DOHH2 (cell line): ENCODE measurements at regions not wholly inside any gene's neighbourhood (a gene's known extent, or its start where the extent isn't known, plus 50 kb on each side); places are given as distances from the start of the nearest gene placed in this dataset.

Experiments
- H3F3A ChIP-seq: fragments of 200-600 bp; sonication (generic), shearing (Covaris generic); 2 replicates; pipeline ENCODE4 v1.6.0; 2016; ENCODE audit warnings: antibody characterized with exemption, mild to moderate bottlenecking; ENCODE audit not compliant: control insufficient read depth, insufficient read depth
- H3K27ac ChIP-seq: fragments of 200-600 bp; sonication (generic); 2 replicates; pipeline ENCODE4 v1.5.1; 2014; ENCODE audit warnings: low read depth, mild to moderate bottlenecking, low read length, moderate library complexity
- H3K27me3 ChIP-seq: fragments of 200-600 bp; sonication (generic); 2 replicates; pipeline ENCODE4 v1.6.1; 2014; ENCODE audit warnings: mild to moderate bottlenecking, low read length, mixed read lengths; ENCODE audit not compliant: control insufficient read depth
- H3K36me3 ChIP-seq: fragments of 200-600 bp; sonication (generic); 2 replicates; pipeline ENCODE4 v1.6.1; 2014; ENCODE audit warnings: mild to moderate bottlenecking, low read length, moderate library complexity, mixed read lengths; ENCODE audit not compliant: control insufficient read depth
- H3K4me1 ChIP-seq: fragments of 200-600 bp; sonication (generic); 2 replicates; pipeline ENCODE4 v1.6.1; 2014; ENCODE audit warnings: mild to moderate bottlenecking, low read length, mixed read lengths; ENCODE audit not compliant: control insufficient read depth
- H3K4me2 ChIP-seq: fragments of 200-600 bp; sonication (generic); 2 replicates; pipeline ENCODE4 v1.6.0; 2014; ENCODE audit warnings: mild to moderate bottlenecking, low read length, moderate library complexity
- H3K4me3 ChIP-seq: fragments of 200-600 bp; sonication (generic); 2 replicates; pipeline ENCODE4 v1.5.1; 2014; ENCODE audit warnings: mild to moderate bottlenecking, low read length, mixed read lengths
- H3K79me2 ChIP-seq: fragments of 200-600 bp; sonication (generic); 2 replicates; pipeline ENCODE4 v1.6.1; 2014; ENCODE audit warnings: mild to moderate bottlenecking, low read length, mixed read lengths; ENCODE audit not compliant: control insufficient read depth
- H3K9me2 ChIP-seq: fragments of 200-600 bp; sonication (generic); replicated peaks from 2 replicates; pipeline ENCODE4 v1.6.1; 2014; ENCODE audit warnings: mild to moderate bottlenecking, low read length, mixed read lengths; ENCODE audit not compliant: control insufficient read depth
- H3K9me3 ChIP-seq: fragments of 200-600 bp; sonication (generic); 2 replicates; pipeline ENCODE4 v1.6.1; 2014; ENCODE audit warnings: antibody characterized with exemption, low read length, mixed read lengths; ENCODE audit not compliant: control insufficient read depth, insufficient read depth
- H4K20me1 ChIP-seq: fragments of 200-600 bp; sonication (generic); 2 replicates; pipeline ENCODE4 v1.6.0; 2014; ENCODE audit warnings: low read depth, mild to moderate bottlenecking, antibody characterized with exemption, low read length, moderate library complexity; ENCODE audit not compliant: control insufficient read depth, insufficient read depth
- CTCF ChIP-seq: fragments of 200-600 bp; sonication (generic); IDR thresholded peaks from one replicate; pipeline ENCODE4 v1.5.1; 2014; ENCODE audit warnings: antibody characterized with exemption, mild to moderate bottlenecking, low read depth, low read length; ENCODE audit not compliant: poor library complexity, severe bottlenecking
- EZH2phosphoT487 ChIP-seq: fragments of 200-600 bp; sonication (generic); IDR thresholded peaks from 2 replicates; pipeline ENCODE4 v1.6.1; 2017; ENCODE audit warnings: borderline replicate concordance, mild to moderate bottlenecking, antibody characterized with exemption, low read length, moderate library complexity, mixed read lengths

DNA sequence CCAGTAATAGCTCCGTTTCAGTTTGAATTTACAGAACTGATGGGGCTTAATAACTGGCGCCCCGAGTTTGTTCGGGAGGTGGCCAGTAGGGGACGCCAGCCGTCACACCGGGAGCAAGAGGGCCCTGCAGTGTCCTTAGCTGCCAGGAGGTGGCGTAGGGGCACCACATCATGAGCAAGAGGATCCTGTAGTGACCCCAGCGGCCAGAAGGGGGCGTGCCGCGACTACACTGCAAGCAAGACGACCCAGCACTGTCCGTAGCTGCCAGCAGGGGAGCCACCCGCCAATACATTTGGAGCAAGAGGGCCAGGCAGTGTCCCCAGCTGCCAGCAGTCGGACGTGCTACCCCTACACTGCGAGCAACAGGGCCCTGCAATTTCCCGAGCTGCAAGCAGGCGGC lies 663.7 kb upstream of the B3GAT1 start:
- no peaks in the 10 kb centered on the region for H3K79me2 ChIP-seq
- no peak overlapping the region for H3K4me2 ChIP-seq
- H3K4me1 ChIP-seq, result no peaks in the 10 kb centered on the region
- no peaks in the 10 kb centered on the region for H4K20me1 ChIP-seq
- no peaks in the 10 kb centered on the region for H3K9me2 ChIP-seq
- TF ChIP-seq EZH2phosphoT487, result no peak
- peak; percentile 97 for TF ChIP-seq CTCF
- no peaks in the 10 kb centered on the region for H3K27me3 ChIP-seq
- H3K4me3 ChIP-seq, result no peak overlapping the region
- H3K27ac ChIP-seq, result no peak overlapping the region
- no peaks in the 10 kb centered on the region for H3K36me3 ChIP-seq
- H3F3A ChIP-seq, result no peaks in the 10 kb centered on the region
- peaks cover 14% of the 10 kb centered on the region; the same call in 1 of the 2 replicates for H3K9me3 ChIP-seq

GRCh38 chr11:135074397-135074998 lies 662.5 kb upstream of the B3GAT1 start:
- Histone ChIP-seq H3K9me3 (peaks cover 14% of the 10 kb centered on the region; the same call in 1 of the 2 replicates), H3K4me2 (no peak overlapping the region), H3K4me3 (no peak overlapping the region), H3K27me3 (no peaks in the 10 kb centered on the region), H4K20me1 (no peaks in the 10 kb centered on the region), H3K4me1 (no peaks in the 10 kb centered on the region), H3K9me2 (no peaks in the 10 kb centered on the region), H3K79me2 (no peaks in the 10 kb centered on the region), H3K27ac (no peak overlapping the region), H3K36me3 (no peaks in the 10 kb centered on the region), H3F3A (no peaks in the 10 kb centered on the region)
- TF ChIP-seq EZH2phosphoT487 (no peak), CTCF (no peak)

DNA sequence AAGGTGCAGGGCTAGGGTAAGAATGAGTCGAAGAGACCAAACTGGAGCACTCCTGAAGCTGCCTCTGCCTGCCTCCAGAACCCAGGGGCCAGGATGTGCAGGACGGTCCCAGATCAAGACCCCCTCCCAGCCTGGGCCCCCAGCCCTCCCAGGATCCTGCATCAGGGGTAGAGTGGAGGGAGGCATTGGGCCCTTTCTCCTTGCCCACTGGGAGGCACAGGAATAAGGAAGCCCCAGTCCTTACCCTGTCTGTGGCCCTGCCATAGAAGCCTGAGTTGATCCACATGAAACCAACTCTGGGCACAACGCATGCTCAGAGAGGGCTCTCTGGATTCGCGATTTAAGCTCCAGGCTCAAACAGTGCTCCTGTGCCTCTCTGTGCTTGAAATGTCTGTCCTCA lies 661.8 kb upstream of the B3GAT1 start:
- Histone ChIP-seq H3K36me3 (no peaks in the 10 kb centered on the region), H4K20me1 (no peaks in the 10 kb centered on the region), H3K4me1 (no peaks in the 10 kb centered on the region), H3K79me2 (no peaks in the 10 kb centered on the region), H3K9me3 (peaks cover 14% of the 10 kb centered on the region; the same call in 1 of the 2 replicates), H3K27me3 (no peaks in the 10 kb centered on the region), H3F3A (no peaks in the 10 kb centered on the region), H3K4me2 (no peak overlapping the region), H3K27ac (no peak overlapping the region), H3K4me3 (no peak overlapping the region), H3K9me2 (no peaks in the 10 kb centered on the region)
- no peak for TF ChIP-seq EZH2phosphoT487
- TF ChIP-seq CTCF, result no peak
